Astrocyte of the spinal cord (primary cell): ENCODE measurements at regions not wholly inside any gene's neighbourhood (a gene's known extent, or its start where the extent isn't known, plus 50 kb on each side); places are given as distances from the start of the nearest gene placed in this dataset.
A peak's percentile ranks its signal among the peaks of the same experiment; 100 is the strongest.

Experiments
- DNase-seq: peaks from one replicate; pipeline ENCODE4 v3.0.0; 2011; ENCODE audit warnings: low read depth, low spot score
- H3K4me3 ChIP-seq: 2 replicates; pipeline ENCODE4 v1.5.1; 2011; ENCODE audit warnings: low read depth, mild to moderate bottlenecking, low read length, moderate library complexity
- in situ Hi-C: cut with HindIII; loops from 2 replicates; pipeline ENCODE4 v1.10.0; 2017; ENCODE audit warnings: low sequenced_read_pairs
- TF ChIP-seq, protein P1 (sequence below): IDR thresholded peaks from 2 replicates; pipeline ENCODE4 v1.5.1; 2012; ENCODE audit warnings: low read depth, mild to moderate bottlenecking, low read length, inconsistent platforms

DNA sequence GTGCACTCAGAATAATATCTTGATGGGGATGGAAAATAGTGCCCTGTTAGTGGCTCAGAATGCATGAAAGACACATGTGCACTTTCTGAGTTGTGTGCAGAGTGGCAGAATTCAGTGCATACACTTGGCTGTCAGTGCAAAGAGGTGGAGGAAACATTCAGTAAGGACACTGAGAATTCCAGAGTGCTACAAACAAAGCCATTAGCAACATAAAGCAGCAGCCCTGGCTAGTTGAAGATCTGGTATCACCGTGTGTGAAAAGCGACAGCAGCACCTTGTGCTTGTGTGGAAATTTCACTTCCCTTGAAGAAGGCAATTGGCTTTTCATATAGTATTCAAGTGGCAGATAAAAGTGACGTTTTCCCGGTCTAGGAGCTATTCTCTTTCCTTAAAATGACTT lies 810.4 kb downstream of the TRIML1 start:
- in situ Hi-C loops = no loop called here
- TF ChIP-seq, protein P1, sequence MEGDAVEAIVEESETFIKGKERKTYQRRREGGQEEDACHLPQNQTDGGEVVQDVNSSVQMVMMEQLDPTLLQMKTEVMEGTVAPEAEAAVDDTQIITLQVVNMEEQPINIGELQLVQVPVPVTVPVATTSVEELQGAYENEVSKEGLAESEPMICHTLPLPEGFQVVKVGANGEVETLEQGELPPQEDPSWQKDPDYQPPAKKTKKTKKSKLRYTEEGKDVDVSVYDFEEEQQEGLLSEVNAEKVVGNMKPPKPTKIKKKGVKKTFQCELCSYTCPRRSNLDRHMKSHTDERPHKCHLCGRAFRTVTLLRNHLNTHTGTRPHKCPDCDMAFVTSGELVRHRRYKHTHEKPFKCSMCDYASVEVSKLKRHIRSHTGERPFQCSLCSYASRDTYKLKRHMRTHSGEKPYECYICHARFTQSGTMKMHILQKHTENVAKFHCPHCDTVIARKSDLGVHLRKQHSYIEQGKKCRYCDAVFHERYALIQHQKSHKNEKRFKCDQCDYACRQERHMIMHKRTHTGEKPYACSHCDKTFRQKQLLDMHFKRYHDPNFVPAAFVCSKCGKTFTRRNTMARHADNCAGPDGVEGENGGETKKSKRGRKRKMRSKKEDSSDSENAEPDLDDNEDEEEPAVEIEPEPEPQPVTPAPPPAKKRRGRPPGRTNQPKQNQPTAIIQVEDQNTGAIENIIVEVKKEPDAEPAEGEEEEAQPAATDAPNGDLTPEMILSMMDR = no peak
- no peak for DNase-seq
- no peak overlapping the region for H3K4me3 ChIP-seq

DNA sequence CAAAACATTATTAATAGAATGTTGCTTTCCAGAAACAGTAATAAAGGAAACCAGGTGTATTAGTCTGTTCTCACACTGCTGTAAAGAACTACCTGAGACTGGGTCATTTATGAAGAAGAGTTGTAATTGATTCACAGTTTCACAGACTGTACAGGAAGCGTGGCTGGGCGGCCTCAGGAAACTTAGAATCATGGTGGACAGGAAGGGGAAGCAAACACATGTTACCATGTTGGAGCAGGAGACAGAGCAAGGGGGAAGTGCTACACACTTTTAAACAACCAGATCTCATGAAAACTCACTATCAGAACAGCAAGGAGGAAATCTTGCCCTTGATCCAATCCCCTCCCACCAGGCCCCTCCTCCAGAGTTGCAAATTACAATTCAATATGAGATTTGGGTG lies 815.8 kb downstream of the TRIML1 start:
- TF ChIP-seq, protein P1 = no peak
- in situ Hi-C loops = no loop called here
- no peak for DNase-seq
- H3K4me3 ChIP-seq = no peak overlapping the region

DNA sequence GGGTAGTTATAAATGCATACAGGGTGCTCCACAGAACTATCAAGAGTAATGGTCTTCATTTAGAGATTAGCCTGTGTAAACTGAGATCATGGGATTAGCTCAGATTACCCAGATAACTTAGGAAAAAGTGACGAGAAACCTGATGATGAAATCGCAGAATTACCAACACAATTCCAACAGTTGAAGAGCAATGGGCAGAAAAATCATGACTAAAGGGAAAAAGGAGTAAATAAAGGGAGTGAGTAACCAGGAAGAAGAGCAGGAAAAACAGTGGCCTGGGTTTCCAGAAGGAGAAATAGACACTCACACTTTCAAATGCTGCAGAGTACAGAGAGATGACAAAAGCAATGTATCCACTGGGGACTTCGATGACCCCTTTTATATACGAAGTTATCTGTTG lies 817.3 kb downstream of the TRIML1 start:
- in situ Hi-C loops = no loop called here
- H3K4me3 ChIP-seq = no peak overlapping the region
- no peak for DNase-seq
- TF ChIP-seq, protein P1 = no peak

DNA sequence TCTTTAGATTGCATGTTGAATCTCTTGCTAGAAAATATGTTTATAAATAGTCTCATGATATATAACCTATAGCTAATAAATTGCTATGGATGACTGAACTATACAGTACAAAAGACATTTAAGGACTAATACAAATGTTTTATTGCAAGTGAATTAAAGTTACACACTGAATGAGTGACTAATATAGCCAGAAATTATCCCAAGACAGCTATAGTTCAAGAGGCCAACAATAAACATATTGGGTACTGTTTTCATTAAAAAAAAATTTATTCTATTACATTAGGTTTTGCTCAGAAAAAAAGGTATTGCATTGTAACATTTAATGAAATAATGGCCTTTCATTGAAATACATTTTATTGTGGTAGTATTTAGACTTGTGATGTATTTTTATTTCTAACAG lies 819.1 kb downstream of the TRIML1 start:
- TF ChIP-seq, protein P1 = no peak
- H3K4me3 ChIP-seq = no peak overlapping the region
- in situ Hi-C loops = no loop called here
- no peak for DNase-seq

DNA sequence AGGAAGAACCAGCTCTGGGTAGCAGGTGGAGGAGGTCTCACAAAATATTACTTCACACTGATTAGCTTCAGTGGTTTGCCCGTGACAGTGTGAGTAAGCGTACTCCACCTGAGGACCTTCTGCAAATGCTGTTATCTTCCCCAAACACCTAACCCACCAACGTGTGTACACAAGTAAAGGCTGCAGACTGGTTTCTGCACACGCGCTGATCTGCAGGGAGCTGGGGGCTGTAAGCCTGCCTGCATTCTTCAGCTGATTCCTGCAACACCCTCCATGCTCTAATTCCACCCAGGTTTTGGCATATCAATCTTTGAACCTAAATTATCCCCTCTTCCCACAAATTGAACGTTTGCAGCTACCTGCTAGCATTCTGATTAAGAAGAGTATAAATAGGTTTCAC lies 820.2 kb downstream of the TRIML1 start:
- DNase-seq = no peak
- H3K4me3 ChIP-seq = no peak overlapping the region
- in situ Hi-C loops = no loop called here
- TF ChIP-seq, protein P1 = no peak

DNA sequence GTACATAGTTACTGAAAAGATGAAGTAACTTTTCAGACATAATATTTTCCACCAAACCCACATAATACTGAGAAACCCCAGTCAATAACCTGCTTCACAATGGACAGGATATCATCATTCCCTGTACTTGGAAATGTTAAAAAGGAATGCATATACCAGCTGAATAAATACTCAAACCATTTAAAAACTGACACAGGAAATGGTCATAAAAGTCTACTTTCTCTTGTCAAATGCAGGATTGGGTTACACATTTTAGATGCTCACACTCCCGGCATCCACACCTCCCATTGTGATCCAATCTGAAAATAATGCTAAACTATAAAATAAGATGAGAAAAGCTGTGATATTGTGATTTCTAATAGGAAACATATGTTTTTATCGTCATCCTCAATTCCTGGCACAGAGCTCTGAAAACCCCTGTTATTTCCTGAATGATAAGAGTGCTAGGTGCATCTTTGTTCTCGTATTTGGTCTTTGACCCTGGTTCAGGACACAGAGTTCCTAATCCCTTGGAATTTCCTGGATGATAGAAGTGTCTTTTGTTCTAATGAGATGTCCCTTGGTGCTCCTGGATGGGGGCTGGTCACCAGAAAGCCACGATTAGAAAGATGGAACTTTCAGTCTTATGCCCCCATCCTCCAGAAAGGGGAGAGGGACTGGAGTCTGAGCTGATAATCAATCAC lies 821.3 kb downstream of the TRIML1 start:
- in situ Hi-C loops = no loop called here
- TF ChIP-seq, protein P1 = no peak
- peak; percentile 69 for DNase-seq
- no peak overlapping the region for H3K4me3 ChIP-seq
